Thyroid gland (tissue), 4 donors: ENCODE measurements at regions not wholly inside any gene's neighbourhood (a gene's known extent, or its start where the extent isn't known, plus 50 kb on each side); places are given as distances from the start of the nearest gene placed in this dataset.

ENCODE experiments used
- CTCF ChIP-seq, 6 experiments: fragments of 200-600 bp in 3 of 6; fragments of 450-650 bp in 3 of 6; sonication (generic) in 3 of 6; IDR thresholded peaks; one replicate each; pipeline ENCODE4 v1.5.1; 2016 to 2019; ENCODE audit warnings: antibody characterized with exemption in 6 of 6, mild to moderate bottlenecking in 2 of 6, inconsistent platforms in 1 of 6, moderate library complexity in 1 of 6
- POLR2A ChIP-seq, 2 donors: fragments of 450-650 bp; IDR thresholded peaks; one replicate each; pipeline ENCODE4 v1.6.1; 2017; ENCODE audit warnings: antibody characterized with exemption in 2 of 2, mild to moderate bottlenecking in 2 of 2, moderate library complexity in 1 of 2

- TF ChIP-seq CTCF (IDR thresholded peaks at IDR 0.05) (no peak), POLR2A (IDR thresholded peaks at IDR 0.05) (no peak)
Observed at GRCh38 chr3:78139166-78139565, 1099.3 kb downstream of the ROBO2 start.
